Mucosa of stomach (tissue), 1 donor: ENCODE measurements at regions not wholly inside any gene's neighbourhood (a gene's known extent, or its start where the extent isn't known, plus 50 kb on each side); places are given as distances from the start of the nearest gene placed in this dataset.

Experiments
- H3K27me3 ChIP-seq: one replicate; pipeline ENCODE4 v1.7.0; 2013; ENCODE audit warnings: mild to moderate bottlenecking, low read length; ENCODE audit not compliant: control insufficient read depth, insufficient read depth
- H3K36me3 ChIP-seq: one replicate; pipeline ENCODE4 v1.7.0; 2013; ENCODE audit warnings: low read length; ENCODE audit not compliant: control insufficient read depth, insufficient read depth
- H3K4me1 ChIP-seq: one replicate; pipeline ENCODE4 v1.7.0; 2013; ENCODE audit warnings: mild to moderate bottlenecking, low read length; ENCODE audit not compliant: control insufficient read depth, insufficient read depth
- H3K4me3 ChIP-seq: one replicate; pipeline ENCODE4 v1.7.0; 2013; ENCODE audit warnings: low read length
- H3K9ac ChIP-seq: one replicate; pipeline ENCODE4 v1.7.0; 2013; ENCODE audit warnings: mild to moderate bottlenecking, low read length, moderate library complexity
- H3K9me3 ChIP-seq: one replicate; pipeline ENCODE4 v1.7.0; 2013; ENCODE audit warnings: mild to moderate bottlenecking, low read length, moderate library complexity; ENCODE audit not compliant: control insufficient read depth
- donor health status: Pancreatic carcinoma.

- Histone ChIP-seq H3K4me1 (no peaks in the 10 kb centered on the region), H3K4me3 (no peak overlapping the region), H3K27me3 (no peaks in the 10 kb centered on the region)
These were observed 536.0 kb upstream of the TBL1XR1 start for GRCh38 chr3:177733233-177733632.

GRCh38 chr3:177733936-177734335, 536.7 kb upstream of the TBL1XR1 start:
- Histone ChIP-seq H3K27me3 (no peaks in the 10 kb centered on the region), H3K36me3 (no peaks in the 10 kb centered on the region), H3K9ac (no peak overlapping the region), H3K4me3 (no peak overlapping the region), H3K4me1 (no peaks in the 10 kb centered on the region), H3K9me3 (no peaks in the 10 kb centered on the region)

More at GRCh38 chr3:177733233-177733632, 536.0 kb upstream of the TBL1XR1 start:
- Histone ChIP-seq H3K36me3 (no peaks in the 10 kb centered on the region), H3K9me3 (no peaks in the 10 kb centered on the region), H3K9ac (no peak overlapping the region)

- Histone ChIP-seq H3K36me3 (no peaks in the 10 kb centered on the region), H3K9ac (no peak overlapping the region), H3K4me3 (no peak overlapping the region), H3K9me3 (no peaks in the 10 kb centered on the region), H3K4me1 (no peaks in the 10 kb centered on the region), H3K27me3 (no peaks in the 10 kb centered on the region)
These were observed 538.1 kb upstream of the TBL1XR1 start for GRCh38 chr3:177735431-177735830.

- Histone ChIP-seq H3K9me3 (no peaks in the 10 kb centered on the region), H3K36me3 (no peaks in the 10 kb centered on the region), H3K4me3 (no peak overlapping the region), H3K4me1 (no peaks in the 10 kb centered on the region), H3K9ac (no peak overlapping the region), H3K27me3 (no peaks in the 10 kb centered on the region)
These were observed 542.2 kb upstream of the TBL1XR1 start for GRCh38 chr3:177739461-177739860.

- H3K4me1 ChIP-seq: peaks cover 8% of the 10 kb centered on the region
- no peak overlapping the region for H3K4me3 ChIP-seq
- H3K9ac ChIP-seq: no peak overlapping the region
- no peaks in the 10 kb centered on the region for H3K36me3 ChIP-seq
- no peaks in the 10 kb centered on the region for H3K9me3 ChIP-seq
- no peaks in the 10 kb centered on the region for H3K27me3 ChIP-seq
These were observed 543.0 kb upstream of the TBL1XR1 start for GRCh38 chr3:177740254-177740653.

GRCh38 chr3:177742273-177742672, 545.0 kb upstream of the TBL1XR1 start:
- no peaks in the 10 kb centered on the region for H3K9me3 ChIP-seq
- H3K36me3 ChIP-seq: no peaks in the 10 kb centered on the region
- H3K4me1 ChIP-seq: peaks cover 25% of the 10 kb centered on the region

GRCh38 chr3:177743173-177743890, 546.0 kb upstream of the TBL1XR1 start:
- Histone ChIP-seq H3K9me3 (no peaks in the 10 kb centered on the region), H3K4me1 (peaks cover 29% of the 10 kb centered on the region)

More at GRCh38 chr3:177742273-177742672, 545.0 kb upstream of the TBL1XR1 start:
- Histone ChIP-seq H3K4me3 (no peak overlapping the region), H3K27me3 (no peaks in the 10 kb centered on the region), H3K9ac (no peak overlapping the region)

GRCh38 chr3:177744873-177745606, 547.8 kb upstream of the TBL1XR1 start:
- H3K4me3 ChIP-seq: no peak overlapping the region
- no peaks in the 10 kb centered on the region for H3K36me3 ChIP-seq
- H3K9me3 ChIP-seq: no peaks in the 10 kb centered on the region
- H3K9ac ChIP-seq: no peak overlapping the region
- H3K27me3 ChIP-seq: no peaks in the 10 kb centered on the region
- H3K4me1 ChIP-seq: peaks cover 29% of the 10 kb centered on the region

More at GRCh38 chr3:177743173-177743890, 546.0 kb upstream of the TBL1XR1 start:
- H3K36me3 ChIP-seq: no peaks in the 10 kb centered on the region
- no peaks in the 10 kb centered on the region for H3K27me3 ChIP-seq
- no peak overlapping the region for H3K9ac ChIP-seq
- no peak overlapping the region for H3K4me3 ChIP-seq

GRCh38 chr3:177745607-177746005, 548.3 kb upstream of the TBL1XR1 start:
- no peaks in the 10 kb centered on the region for H3K27me3 ChIP-seq
- H3K4me3 ChIP-seq: no peak overlapping the region
- H3K4me1 ChIP-seq: peaks cover 29% of the 10 kb centered on the region
- no peaks in the 10 kb centered on the region for H3K9me3 ChIP-seq
- H3K36me3 ChIP-seq: no peaks in the 10 kb centered on the region
- no peak overlapping the region for H3K9ac ChIP-seq

- Histone ChIP-seq H3K4me1 (peaks cover 29% of the 10 kb centered on the region), H3K4me3 (no peak overlapping the region), H3K9ac (no peak overlapping the region), H3K36me3 (no peaks in the 10 kb centered on the region), H3K27me3 (no peaks in the 10 kb centered on the region), H3K9me3 (no peaks in the 10 kb centered on the region)
These were observed 549.2 kb upstream of the TBL1XR1 start for GRCh38 chr3:177746337-177746933.

GRCh38 chr3:177749836-177750235, 552.6 kb upstream of the TBL1XR1 start:
- Histone ChIP-seq H3K27me3 (no peaks in the 10 kb centered on the region), H3K9ac (no peak overlapping the region), H3K36me3 (no peaks in the 10 kb centered on the region), H3K4me3 (no peak overlapping the region), H3K4me1 (peaks cover 34% of the 10 kb centered on the region), H3K9me3 (no peaks in the 10 kb centered on the region)

GRCh38 chr3:177750436-177750835, 553.2 kb upstream of the TBL1XR1 start:
- Histone ChIP-seq H3K4me1 (peaks cover 28% of the 10 kb centered on the region), H3K27me3 (no peaks in the 10 kb centered on the region), H3K9ac (no peak overlapping the region), H3K9me3 (no peaks in the 10 kb centered on the region), H3K4me3 (no peak overlapping the region), H3K36me3 (no peaks in the 10 kb centered on the region)
